IPS DF 4.7 (cell line): ENCODE measurements at regions not wholly inside any gene's neighbourhood (a gene's known extent, or its start where the extent isn't known, plus 50 kb on each side); places are given as distances from the start of the nearest gene placed in this dataset.
"Not testable (repeated sequence)": the region's sequence is repeated elsewhere in the genome, so short reads cannot be mapped to it uniquely, and the experiment has no call there.

Experiments used
- DNase-seq: peaks from one replicate; pipeline ENCODE4 v3.0.0-alpha.2; 2013; ENCODE audit warnings: low spot score; ENCODE audit errors: extremely low read depth

DNA sequence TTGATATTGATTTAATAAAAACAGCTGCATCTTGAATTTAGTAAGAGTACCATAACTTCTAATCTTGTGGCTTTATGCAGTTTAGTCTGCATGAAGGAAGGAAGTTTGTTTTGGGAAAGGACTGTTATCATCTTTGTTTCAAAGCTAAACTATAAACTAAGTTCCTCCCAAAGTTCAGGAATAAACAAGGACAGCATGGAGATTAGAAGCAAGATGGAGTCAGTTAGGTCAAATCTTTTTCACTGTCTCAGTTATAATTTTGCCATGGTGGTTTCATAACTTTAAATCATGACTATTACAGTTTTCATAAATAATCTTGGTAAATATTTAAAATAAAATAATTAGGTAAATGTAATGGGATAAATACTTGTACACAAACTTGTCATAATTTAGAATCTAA lies 189.9 kb upstream of the ETV3 start:
- not testable (repeated sequence) for DNase-seq

DNA sequence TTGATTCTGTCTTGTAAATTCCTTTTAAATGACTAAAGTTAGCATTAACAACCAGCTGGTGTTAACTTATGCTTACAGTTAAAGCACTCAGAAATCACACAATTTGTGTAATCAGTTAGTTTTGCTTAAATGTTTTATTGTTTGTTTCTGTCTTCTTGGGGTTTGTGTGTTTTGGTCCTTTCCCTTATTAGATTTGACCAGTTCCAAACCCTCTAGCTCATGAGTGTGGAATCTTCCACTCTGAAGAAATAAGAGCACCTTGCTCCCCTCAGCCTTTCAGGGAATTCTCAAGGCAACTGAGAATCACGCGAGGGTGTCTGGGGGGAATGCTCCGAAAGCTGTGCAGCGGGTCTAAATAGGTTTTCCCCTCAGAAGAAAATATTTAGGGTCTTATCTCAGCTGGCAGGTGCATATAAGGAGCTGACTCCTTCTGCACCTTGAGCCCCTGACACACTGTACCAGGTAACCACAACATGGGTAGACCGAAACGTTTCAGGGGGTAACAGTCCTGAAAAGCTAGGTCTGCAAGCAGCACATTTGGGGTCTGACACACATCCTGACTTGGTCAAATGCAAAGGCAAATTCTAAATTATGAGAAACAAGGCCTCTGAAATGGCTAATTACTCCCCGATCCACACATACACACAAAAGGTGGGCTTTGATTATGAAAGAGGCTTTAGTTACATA lies 188.1 kb upstream of the ETV3 start:
- DNase-seq: no peak

DNA sequence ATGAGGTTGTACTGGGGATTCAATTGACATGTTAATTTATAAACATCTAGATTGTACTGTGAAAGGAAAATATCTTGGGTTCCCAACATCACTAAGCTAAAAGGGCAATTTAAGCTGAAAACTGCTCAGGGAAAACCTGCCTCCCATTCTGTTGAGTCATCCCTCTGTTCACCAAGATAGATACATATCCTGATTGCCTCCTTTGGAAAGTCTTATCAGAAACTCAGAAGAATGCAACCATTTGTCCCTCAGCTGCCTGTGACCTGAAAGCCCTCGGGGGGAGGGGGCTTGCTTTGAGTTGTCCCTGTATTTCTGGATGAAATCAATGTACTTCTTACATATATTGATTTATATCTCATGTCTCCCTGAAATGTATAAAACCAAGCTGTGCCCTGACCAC lies 187.0 kb upstream of the ETV3 start:
- DNase-seq: no peak

DNA sequence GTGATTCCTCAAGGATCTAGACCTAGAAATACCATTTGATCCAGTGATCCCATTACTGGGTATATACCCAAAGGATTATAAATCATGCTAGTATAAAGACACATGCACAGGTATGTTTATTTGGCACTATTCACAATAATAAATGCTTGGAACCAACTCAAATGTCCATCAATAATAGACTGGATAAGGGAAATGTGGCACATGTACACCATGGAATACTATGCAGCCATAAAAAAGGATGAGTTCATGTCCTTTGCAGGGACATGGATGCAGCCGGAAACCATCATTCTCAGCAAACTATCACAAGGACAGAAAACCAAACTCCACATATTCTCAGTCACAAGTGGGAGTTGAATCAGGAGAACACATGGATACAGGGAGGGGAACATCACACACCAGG lies 183.8 kb upstream of the ETV3 start:
- DNase-seq: not testable (repeated sequence)

DNA sequence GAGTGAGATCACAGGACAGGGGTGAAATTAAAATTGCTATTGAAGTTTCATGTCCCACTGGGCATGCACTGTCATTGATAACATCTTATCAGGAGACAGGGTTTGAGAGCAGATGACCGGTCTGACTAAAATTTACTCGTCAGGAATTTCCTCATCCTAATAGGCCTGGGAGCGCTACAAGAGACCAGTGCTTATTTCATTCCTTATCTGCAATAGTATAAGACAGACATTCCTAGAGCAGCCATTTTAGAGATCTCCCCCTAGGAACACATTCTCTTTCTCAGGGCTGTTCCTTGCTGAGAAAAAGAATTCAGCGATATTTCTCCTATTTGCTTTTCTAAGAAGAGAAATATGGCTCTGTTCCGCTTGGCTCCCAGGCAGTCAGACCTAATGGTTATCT lies 181.4 kb upstream of the ETV3 start:
- DNase-seq: no peak

DNA sequence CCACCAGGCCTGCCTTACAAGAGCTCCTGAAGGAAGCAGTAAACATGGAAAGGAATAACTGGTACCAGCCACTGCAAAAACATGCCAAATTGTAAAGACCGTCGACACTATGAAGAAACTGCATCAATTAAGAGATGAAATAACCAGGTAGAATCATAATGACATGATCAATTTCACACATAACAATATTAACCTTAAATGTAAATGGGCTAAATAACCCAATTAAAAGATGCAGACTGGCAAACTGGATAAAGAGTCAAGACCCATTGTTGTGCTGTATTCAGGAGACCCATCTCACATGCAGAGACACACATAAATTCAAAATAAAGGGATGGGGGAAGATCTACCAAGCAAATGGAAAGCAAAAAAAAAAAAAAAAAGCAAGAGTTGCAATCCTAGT lies 179.0 kb upstream of the ETV3 start:
- DNase-seq: not testable (repeated sequence)

DNA sequence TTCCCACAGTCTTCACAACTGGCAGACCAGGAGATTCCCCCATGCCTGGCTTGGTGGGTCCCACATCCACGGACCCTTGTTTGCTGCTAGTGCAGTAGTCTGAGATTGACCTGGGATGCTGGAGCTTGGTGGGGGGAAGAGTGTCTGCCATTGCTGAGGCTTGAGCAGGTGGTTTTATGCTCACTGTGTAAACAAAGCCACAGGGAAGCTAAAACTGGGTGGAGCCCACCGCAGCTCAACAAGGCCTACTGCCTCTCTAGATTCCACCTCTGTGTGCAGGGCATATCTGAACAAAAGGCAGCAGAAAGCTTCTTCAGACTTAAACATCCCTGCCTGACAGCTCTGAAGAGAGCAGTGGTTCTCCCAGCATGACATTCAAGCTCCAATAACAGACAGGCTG lies 177.3 kb upstream of the ETV3 start:
- no peak for DNase-seq

DNA sequence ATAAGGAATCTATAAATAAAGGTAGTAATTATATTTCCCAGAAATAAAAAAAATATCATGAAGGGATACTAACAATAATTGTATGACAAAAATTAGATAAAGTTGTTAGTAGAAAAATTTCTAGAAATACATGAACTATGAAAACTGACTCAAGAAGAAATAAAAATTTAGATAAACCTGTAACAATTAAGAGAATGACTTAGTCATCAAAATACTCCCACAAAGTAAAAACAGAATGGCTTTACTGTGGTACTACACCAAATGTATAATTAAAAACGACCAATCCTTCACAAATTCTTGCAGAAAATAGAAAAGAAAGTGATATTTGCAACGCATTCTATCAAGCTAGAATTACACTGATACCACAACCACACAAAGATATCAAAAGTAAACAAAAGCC lies 176.2 kb upstream of the ETV3 start:
- DNase-seq: no peak

DNA sequence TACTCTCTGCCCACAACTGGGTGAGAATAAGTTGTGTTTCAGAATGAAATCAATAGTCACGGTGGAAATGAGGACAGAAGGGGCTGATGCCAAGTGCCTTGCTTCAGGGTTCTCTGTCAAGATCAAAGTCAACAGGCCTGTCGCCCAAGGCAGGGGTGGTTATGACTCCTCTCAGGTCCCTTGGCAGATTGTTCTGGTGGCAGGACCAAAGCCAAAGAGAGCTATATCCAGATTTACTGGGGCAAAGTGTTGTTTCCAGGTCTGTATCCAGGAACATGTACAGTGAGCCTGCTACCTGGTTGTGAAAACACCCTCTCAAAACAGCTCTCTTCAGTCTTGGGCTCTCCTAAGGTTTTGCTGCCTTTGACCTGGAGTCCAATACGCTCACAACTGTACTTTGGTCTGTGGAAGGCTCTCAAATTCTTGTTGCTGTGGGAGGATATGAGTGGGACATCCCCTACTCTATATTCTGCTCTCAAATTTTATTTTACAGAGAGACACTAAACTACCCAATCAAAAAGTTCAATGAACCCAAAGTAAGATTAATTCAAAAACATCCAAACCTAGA lies 175.1 kb upstream of the ETV3 start:
- no peak for DNase-seq

DNA sequence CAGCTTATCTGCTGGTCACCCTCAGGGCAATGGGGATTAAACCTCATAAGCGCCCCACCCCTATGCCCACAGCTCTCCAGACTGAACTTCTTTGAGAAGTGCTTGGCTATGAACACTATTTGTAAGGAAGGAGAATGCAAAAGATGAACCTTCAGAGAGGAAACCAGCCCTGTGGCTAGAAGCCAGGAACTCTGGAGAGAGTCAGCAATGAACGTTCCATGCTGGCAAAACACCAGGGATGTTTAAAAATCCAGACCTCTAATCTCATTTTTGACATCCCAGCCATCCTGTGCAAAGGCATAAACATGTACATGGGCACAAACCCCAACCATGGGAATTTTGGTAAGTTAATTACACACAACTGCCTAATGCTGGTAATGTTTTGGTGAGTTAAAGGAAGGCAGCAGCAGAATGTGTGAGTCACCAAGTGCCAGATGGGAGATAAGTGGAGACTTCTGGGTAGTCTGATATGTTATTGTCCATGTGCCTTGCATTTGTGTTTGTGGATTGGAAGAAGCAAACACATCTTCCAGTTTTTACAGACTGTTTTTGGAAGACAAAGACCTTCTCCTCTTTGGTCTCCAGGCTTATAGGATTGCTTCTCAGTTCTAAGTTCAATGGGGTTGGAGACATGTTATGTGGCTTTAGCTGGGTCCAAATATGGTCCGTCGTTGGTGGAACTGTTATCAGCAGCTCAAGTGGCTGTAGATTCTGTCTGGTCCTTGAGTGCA lies 174.1 kb upstream of the ETV3 start:
- DNase-seq: no peak

DNA sequence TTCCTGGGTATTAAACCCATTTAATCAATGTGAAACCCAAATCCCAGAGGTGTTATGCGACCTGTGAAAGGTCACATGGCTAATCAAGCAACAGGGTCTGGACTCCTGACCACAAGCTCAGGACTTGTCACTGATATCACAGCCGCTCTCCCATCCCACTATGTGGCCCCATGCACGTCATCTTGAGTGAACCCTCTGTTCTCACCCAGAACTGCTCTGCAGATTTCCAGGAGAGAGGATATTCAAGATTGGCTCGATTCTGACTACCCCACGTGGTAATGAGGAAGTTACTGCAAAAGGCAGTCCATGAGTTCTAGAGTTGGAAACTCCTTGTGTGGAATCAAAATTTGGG lies 173.5 kb upstream of the ETV3 start:
- no peak for DNase-seq

DNA sequence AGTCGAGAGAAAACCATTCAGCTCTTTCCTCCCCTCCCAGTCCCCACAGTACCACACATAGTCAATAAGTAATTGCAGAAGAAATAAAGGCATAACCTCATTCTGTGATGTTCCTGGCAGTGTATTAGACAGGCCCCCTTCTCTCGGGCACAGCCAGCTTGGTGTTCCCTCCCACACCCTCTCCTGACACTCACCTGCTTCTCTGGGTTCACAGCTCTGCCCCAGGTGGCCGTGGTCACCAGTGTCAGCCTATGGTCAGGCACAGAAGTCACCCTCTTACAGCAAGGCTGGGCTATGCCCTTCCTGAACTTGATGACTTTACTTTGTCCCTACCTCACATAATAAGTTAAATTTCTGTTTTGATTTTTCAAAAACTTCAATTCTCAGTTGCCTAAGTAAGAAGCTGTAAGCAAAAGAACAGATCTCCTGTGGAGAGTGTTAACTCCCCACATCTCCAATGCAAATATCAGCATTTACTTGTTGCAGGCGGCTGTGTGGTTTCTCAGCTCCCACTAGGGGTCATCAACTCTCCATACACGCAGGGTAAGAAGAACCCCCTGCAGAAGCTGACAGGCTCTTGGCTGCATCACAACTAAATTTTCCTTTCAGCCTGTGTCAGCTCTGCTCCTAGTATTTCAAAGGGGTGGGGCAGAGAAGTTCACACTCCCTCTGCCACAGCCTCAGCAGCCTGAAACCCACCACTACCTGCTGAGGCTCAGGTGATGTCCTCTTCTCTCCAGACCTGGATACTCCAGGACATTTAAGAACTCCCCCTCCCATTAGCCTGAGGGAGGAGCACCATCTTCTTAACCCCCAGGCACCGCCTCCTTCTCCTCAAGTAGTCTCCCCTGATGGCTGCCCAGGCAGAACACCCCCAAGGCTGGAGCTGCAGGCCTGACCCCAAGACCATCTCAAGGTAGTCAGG lies 172.9 kb upstream of the ETV3 start:
- peak; percentile 81 for DNase-seq

DNA sequence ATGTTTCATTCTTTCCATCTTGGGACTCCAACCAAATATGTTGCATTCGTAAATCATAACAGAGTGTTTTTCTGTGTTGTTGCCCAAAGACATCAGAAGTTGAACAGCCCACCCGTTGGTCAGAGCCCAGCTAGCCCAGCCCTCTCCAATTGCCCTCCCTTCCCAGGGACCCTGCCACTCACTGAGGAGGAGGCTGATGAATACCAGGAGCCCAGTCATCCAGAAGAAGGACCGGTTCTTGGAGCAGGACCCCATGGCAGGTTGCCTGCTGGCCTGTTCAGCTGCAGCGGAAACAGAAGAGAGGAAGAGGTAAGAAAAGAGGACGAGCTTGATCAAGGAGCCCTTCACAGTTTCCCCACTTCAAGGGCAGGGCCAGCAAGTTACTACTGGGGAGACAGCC lies 172.2 kb upstream of the ETV3 start:
- DNase-seq: no peak

DNA sequence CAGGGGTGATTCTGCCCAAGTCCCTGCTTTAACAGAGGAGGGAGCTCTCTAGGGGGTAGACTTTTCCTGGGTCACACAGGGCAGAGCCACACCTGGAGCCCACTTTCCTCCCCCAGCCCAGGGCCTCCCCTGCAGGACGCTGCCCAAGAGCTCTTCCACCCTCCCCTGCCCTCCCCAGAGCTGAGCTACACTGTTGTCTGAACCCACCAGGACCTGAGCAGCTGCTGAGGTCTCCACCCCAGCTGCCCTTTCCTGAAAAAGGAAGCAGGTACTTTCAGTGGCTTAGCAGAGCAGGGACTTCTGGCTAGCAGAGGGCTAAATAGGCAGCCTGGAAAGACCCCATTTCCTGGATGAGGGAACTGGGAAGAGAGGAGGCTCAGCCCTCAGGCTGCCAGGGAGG lies 169.3 kb upstream of the ETV3 start:
- DNase-seq: no peak

DNA sequence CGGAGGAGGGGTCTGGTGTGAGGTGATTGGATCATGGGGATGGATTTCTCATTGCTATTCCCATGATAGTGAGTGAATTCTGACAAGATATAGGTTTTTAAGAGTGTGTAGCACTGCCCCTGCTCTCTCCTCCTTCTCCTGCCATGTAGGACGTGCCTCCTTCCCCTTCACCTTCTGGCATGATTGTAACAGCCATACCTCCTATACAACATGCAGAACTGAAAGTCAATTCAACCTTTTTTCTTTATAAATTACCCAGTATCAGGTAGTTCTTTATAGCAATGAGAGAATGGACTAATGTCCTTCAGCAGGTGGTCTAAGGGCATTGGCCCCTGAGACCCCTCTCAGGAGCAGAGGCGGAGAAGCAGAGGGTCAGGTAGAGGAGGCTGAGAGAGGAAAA lies 168.7 kb upstream of the ETV3 start:
- DNase-seq: no peak

DNA sequence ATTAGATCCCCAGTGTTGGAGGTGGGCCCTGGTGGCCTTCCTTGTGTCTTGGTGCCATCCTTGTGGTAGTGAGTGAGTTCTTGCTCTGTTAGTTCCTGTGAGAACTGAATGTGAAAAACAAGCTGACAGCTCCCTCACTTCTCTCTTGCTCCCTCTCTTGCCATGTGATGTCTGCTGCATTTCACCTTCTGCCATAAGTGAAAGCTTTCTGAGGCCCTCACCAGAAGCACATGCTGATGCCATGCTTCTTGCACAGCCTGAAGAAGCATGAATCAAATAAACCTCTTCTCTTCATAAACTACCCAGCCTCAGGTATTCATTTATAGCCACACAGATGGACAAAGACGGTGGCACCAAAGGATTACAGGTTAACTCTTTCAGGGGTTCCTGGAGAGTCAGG lies 166.1 kb upstream of the ETV3 start:
- DNase-seq: no peak

DNA sequence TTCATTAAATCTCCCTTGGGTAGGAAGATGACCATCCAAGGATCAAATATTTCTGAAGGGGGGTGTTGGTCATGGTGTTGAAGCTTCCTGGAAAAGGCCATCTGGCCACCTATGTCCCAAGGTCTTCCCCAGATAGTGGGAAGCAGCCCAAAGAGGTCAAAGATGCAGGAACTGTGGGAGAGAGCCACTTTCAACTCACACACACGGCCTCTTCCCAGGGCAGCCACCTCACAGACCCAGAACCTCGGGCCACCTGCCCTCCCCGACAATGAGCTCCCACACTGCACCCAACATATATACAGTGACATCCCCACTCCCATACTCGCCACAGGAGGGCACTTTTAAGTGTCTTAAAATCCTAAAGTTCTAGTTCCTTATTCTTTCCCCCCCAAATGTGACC lies 164.5 kb upstream of the ETV3 start:
- DNase-seq: no peak

DNA sequence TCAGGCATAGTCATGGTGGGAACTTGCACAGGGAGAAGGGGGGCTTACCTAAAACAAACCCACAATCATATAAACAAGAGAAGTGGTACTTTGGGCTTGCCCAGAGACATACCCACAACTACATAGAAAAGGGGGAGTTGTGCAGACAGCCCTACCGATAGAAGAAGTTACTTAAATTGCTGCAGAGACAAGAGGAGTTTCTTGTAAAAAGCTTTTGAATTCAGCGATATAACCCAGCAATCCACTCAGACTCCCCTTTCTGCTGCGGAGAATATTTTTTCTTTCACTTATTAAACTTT lies 164.0 kb upstream of the ETV3 start:
- DNase-seq: no peak

DNA sequence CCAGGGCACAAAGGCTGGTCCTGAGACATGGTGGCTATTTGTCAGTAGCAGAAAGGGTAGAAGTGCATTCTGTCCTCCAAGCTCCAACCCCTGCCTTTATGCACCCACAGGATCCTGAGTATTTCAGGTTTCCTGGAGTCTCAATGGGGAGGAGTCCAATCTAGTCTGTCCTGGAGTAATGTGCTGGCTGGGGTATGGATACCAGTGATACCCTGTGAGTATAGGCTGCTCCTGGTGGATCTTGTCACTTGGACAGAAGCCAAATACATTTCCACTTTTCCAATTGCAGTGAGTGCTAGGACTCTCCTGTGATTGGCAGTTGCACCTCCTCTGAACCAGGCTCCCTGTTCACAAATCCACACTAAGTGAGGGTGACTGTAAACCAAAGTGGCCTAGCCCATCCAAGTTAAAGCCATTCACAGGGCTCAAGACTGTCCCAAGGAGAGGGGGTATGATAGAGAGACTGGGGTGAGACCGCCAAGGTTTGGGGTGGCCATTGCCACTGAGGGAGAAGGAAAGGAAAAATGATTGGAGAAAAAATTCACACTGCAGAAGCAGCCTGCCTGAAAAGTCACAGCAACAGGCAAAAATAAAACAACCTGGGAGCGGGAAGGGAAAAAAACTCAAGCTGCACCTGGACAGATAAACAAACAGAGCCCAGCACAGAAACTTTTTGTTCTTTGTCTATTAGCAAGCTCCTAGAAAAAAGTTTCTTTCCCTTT lies 163.4 kb upstream of the ETV3 start:
- DNase-seq: no peak

DNA sequence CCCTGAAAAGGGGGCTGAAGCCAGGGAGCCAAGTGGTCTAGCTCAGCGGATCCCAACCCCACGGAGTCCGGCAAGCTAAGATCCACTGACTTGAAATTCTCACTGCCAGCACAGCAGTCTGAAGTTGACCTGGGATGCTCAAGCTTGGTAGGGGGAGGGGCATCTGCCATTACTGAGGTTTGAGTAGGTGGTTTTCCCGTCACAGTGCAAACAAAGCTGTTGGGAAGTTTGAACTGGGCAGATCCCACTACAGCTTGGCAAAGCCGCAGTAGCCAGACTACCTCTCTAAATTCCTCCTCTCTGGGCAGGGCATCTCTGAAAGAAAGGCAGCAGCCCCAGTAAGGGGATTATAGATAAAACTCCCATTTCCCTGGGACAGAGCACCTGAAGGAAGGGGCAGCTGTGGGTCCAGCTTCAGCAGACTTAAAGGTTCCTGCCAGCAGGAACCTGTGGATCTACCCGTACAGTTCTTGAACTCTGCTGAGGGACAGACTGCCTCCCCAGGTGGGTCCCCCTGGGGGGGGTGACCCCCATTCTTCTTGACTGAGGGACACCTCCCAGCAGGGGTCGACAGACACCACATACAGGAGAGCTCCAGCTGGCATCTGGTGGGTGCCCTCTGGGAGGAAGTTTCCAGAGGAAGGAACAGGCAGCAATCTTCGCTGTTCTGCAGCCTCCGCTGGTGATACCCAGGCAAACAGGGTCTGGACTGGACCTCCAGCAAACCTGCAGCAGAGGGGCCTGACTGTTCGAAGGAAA lies 156.4 kb upstream of the ETV3 start:
- not testable (repeated sequence) for DNase-seq
